NCI-H748 (cell line): ENCODE measurements at regions not wholly inside any gene's neighbourhood (a gene's known extent, or its start where the extent isn't known, plus 50 kb on each side); places are given as distances from the start of the nearest gene placed in this dataset.
"Not testable (repeated sequence)": the region's sequence is repeated elsewhere in the genome, so short reads cannot be mapped to it uniquely, and the experiment has no call there.

Source experiments
- DNase-seq: peaks from one replicate; lab custom pipeline; 2025; ENCODE audit not compliant: unreplicated experiment; lab: John Stamatoyannopoulos, UW

GRCh38 chr4:27711041-27711440 lies 850.4 kb downstream of the STIM2 start:
- no peak for DNase-seq

GRCh38 chr4:27714073-27714472 lies 853.4 kb downstream of the STIM2 start:
- peak; percentile 91 for DNase-seq

- no peak for DNase-seq
Observed at GRCh38 chr4:27716693-27717430, 856.2 kb downstream of the STIM2 start.

GRCh38 chr4:27717431-27717755 lies 856.8 kb downstream of the STIM2 start:
- DNase-seq = no peak

- DNase-seq = no peak
Observed at GRCh38 chr4:27720010-27720766, 859.5 kb downstream of the STIM2 start.

GRCh38 chr4:27721193-27721592 lies 860.6 kb downstream of the STIM2 start:
- no peak for DNase-seq

- DNase-seq = no peak
Observed at GRCh38 chr4:27728892-27729291, 868.3 kb downstream of the STIM2 start.

- no peak for DNase-seq
Observed at GRCh38 chr4:27742816-27743215, 882.2 kb downstream of the STIM2 start.

GRCh38 chr4:27759611-27760575 lies 899.3 kb downstream of the STIM2 start:
- no peak for DNase-seq

GRCh38 chr4:27763830-27764525 lies 903.3 kb downstream of the STIM2 start:
- DNase-seq = no peak

- DNase-seq = no peak
Observed at GRCh38 chr4:27764526-27764837, 903.8 kb downstream of the STIM2 start.

GRCh38 chr4:27770895-27771294 lies 910.3 kb downstream of the STIM2 start:
- no peak for DNase-seq

GRCh38 chr4:27775156-27775555 lies 914.5 kb downstream of the STIM2 start:
- DNase-seq = peak; percentile 43

GRCh38 chr4:27779827-27780226 lies 919.2 kb downstream of the STIM2 start:
- no peak for DNase-seq

- no peak for DNase-seq
Observed at GRCh38 chr4:27787195-27787594, 926.6 kb downstream of the STIM2 start.

GRCh38 chr4:27789773-27790172 lies 929.1 kb downstream of the STIM2 start:
- no peak for DNase-seq

GRCh38 chr4:27790911-27791310 lies 930.3 kb downstream of the STIM2 start:
- DNase-seq = no peak

- DNase-seq = no peak
Observed at GRCh38 chr4:27791640-27792039, 931.0 kb downstream of the STIM2 start.

- no peak for DNase-seq
Observed at GRCh38 chr4:27807207-27807606, 946.6 kb downstream of the STIM2 start.

- DNase-seq = no peak
Observed at GRCh38 chr4:27811948-27812347, 951.3 kb downstream of the STIM2 start.

- not testable (repeated sequence) for DNase-seq
Observed at GRCh38 chr4:27813226-27813625, 952.6 kb downstream of the STIM2 start.
